ENCODE measurements at regions not wholly inside any gene's neighbourhood (a gene's known extent, or its start where the extent isn't known, plus 50 kb on each side); places are given as distances from the start of the nearest gene placed in this dataset.
"Not testable (repeated sequence)": the region's sequence is repeated elsewhere in the genome, so short reads cannot be mapped to it uniquely, and the experiment has no call there.

DNA sequence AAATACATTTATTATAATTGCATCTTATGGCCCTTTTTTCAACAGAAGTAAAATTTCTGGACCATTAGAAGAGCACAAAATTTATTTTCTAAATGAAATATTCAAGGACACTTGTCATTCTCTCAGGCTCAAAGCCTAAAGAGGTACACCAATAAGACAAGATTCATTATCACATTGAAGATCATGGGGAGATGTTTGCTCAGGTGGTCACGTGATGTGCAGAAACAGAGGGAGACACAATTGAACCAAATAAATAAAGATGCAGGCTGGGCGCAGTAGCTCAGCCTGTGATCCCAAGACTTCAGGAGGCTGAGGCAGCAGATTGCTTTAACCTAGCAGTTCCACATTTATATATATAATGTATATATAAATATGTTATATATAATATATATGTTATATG, 53.2 kb upstream of the TMEM254 start:
- DNase-seq = no peak
- intact Hi-C loops (cut with DNase I) = no loop called here
- ATAC-seq (ENCODE audit: poor library complexity) = no peak

DNA sequence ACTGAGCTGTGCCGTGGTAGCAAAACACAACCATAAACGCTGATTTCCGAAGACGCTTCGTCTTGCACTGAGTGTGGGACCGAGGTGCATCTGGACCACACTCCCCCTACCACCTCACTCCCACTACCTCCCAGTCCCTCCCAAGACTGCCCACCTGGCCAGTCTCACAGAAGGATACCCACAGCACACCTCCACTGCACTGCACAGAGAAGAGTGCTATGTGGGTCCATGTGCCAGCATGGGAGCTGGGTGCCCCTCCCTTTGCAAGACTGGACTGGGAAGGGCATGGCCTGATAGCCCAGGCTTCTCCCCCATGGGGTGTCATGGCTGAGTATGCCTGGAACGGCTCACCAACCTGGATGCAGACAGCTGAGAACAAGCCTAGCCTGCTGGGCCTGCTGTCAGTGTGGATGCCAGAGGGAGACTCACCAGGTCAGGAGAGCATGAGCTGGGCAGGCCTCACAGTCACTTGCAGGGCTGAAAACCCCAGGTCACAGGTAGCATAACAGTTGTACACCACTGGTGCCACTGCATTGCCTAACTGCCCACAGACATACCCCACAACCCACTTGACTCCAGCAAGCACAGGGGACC, 56.0 kb upstream of the TMEM254 start:
- ATAC-seq (ENCODE audit: poor library complexity); intact Hi-C loops (cut with DNase I): not testable (repeated sequence)

DNA sequence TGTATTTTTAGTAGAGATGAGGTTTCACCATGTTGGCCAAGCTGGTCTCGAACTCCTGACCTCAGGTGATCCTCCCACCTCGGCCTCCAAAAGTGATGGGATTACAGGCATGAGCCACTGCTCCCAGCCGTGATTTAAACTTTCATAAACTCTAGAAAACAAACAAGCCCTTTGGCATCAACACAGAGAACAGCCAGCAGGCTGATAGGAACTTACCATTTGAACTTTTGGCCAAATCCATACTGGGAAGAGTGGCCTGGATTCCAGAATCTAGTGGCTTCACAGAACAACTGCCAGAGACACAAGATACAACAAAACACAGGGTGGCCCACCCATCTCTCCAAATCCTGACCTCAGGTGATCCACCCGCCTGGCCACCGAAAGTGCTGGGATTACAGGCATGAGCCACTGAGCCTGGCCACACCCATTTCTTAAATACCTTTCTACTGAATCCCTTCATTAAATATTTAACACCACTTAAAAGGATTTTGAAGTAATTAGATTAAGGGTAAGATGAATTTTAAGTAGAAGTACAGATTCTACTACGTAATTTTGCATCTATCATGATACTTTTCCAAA, 60.0 kb upstream of the TMEM254 start:
- ATAC-seq (ENCODE audit: poor library complexity); DNase-seq; intact Hi-C loops (cut with DNase I): not testable (repeated sequence)

More for the DNA sequence above, 56.0 kb upstream of the TMEM254 start:
- not testable (repeated sequence) for DNase-seq

DNA sequence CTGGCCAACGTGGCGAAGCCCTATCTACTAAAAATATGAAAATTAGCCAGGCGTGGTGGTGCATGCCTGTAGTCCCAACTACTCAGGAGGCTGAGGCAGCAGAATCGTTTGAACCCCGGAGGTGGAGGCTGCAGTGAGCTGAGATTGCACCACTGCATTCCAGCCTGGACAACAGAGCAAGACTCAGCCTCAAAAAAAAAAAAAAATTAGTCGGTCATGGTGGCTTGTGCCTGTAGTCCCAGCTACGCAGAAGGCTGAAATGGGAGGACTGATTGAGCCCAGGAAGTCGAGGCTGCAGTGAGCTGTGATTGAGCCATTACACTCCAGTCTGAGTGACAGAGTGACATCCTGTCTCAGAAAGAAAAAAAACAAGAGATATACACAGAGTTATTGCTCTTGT, 61.3 kb upstream of the TMEM254 start:
- DNase-seq; ATAC-seq (ENCODE audit: poor library complexity); intact Hi-C loops (cut with DNase I): not testable (repeated sequence)

DNA sequence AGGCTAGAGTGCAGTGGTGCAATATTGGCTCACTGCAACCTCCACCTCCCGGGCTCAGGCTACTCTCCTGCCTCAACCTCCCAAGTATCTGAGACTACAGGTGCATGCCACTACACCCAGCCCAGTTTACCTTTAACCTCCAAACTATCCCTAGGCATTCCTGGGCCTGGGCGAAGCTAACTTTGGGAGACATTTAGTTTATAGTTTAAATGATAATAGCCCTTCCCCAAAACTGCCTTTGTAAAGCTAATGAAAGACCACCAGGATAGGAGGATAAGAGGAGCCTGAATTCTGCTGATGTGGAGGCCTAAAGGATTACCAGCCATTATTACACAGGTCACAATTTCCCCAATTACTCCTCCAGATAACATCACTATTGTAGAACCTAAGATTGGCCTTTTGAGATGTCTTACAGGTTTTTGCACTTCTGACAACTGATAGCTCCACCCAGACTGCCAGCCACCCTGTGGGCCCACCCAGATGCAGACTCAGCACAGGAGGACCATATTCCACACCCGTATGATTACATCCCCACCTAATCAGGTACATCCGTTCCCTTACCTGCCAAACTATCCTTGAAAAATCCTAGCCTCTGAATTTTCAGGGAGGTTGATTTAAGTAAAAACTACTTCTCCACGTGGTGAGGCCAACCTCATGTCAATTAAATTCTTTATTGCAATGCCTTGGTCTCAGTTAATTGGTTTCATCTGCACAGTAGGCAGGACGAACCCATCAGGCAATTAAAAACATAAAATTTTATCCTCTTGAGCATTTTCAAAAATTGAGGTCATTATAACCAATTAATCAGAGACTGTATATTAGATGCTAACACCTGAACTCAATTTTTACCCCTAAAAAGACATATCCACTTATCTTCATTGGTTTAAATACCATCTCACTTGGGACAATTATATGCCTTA, 62.3 kb upstream of the TMEM254 start:
- DNase-seq (no peak), ATAC-seq (ENCODE audit: poor library complexity) (no peak)
- intact Hi-C loops (cut with DNase I) = no loop called here

GRCh38 chr10:80013139-80013538, 64.2 kb upstream of the SFTPD start:
- ATAC-seq (ENCODE audit: poor library complexity); DNase-seq; intact Hi-C loops (cut with DNase I): not testable (repeated sequence)

DNA sequence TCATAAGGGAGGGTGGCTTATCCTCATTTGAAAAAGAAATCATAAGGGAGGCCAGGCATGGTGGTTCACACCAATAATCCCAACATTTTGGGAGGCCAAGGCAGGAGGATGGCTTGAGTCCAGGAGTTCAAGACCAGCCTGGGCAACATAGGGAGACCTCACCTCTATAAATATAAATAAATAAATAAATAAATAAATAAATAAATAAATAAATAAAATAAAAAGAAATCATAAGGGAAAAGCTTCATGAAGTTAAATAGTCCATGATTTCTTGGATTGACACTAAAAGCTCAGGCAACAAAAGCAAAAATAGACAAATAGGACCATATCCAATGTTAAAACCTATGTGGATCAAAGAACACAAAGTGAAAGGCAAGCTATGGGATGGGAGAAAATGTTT, 62.2 kb upstream of the SFTPD start:
- DNase-seq; intact Hi-C loops (cut with DNase I); ATAC-seq (ENCODE audit: poor library complexity): not testable (repeated sequence)

GRCh38 chr10:80000541-80000940, 51.6 kb upstream of the SFTPD start:
- intact Hi-C loops (cut with DNase I) = no loop called here
- ATAC-seq (ENCODE audit: poor library complexity) = peak; percentile 46
- DNase-seq = no peak
